ENCODE measurements at regions not wholly inside any gene's neighbourhood (a gene's known extent, or its start where the extent isn't known, plus 50 kb on each side); places are given as distances from the start of the nearest gene placed in this dataset.
"Not testable (repeated sequence)": the region's sequence is repeated elsewhere in the genome, so short reads cannot be mapped to it uniquely, and the experiment has no call there.

DNA sequence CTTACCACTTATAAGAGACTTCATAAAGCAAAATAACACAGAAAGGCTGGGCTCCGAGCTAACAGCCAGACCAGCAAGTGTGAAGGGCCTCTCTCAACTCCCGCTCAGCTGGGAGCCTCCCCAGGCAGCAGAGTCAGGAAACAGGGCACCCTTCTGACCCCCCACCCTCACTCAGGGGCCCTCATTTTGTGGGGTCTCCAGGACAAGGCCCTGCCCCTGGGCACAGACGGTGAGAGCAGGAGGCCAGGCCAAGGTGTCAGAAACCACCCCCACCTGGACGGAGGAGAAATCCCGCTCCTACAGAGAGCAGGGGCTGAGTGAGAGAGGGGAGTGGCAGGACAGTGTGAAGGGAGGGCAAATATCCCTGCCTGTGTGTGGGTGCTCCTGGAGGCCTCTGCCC, 135.8 kb upstream of the FOXD4L5 start:
- DNase-seq (ENCODE audit: low read depth) = no peak
- no peak overlapping the region for H3K4me3 ChIP-seq (ENCODE audit: low read depth, low read length)
- in situ Hi-C loops (cut with HindIII; ENCODE audit: low sequenced_read_pairs) = no loop called here
- TF ChIP-seq, protein P1, sequence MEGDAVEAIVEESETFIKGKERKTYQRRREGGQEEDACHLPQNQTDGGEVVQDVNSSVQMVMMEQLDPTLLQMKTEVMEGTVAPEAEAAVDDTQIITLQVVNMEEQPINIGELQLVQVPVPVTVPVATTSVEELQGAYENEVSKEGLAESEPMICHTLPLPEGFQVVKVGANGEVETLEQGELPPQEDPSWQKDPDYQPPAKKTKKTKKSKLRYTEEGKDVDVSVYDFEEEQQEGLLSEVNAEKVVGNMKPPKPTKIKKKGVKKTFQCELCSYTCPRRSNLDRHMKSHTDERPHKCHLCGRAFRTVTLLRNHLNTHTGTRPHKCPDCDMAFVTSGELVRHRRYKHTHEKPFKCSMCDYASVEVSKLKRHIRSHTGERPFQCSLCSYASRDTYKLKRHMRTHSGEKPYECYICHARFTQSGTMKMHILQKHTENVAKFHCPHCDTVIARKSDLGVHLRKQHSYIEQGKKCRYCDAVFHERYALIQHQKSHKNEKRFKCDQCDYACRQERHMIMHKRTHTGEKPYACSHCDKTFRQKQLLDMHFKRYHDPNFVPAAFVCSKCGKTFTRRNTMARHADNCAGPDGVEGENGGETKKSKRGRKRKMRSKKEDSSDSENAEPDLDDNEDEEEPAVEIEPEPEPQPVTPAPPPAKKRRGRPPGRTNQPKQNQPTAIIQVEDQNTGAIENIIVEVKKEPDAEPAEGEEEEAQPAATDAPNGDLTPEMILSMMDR (IDR thresholded peaks at IDR 0.05; ENCODE audit: low read depth, low read length, missing control alignments) = no peak

DNA sequence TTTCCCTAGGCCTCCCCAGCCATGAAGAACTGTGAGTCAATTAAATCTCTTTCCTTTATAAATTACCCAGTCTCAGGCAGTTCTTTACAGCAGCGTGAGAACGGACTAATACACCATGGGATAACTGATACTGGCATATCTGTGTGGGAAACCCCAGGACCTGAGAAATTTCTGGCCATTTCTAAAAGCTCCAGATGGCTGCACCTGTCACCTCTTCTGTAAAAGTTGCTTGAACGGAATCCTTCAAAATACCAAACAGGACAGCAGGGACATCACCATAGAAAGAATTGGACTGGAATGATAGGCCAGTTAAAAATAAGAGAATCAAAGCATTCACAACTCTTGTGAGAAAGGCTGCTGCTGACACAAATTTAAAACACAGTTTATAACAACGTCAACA, 134.0 kb upstream of the FOXD4L5 start:
- in situ Hi-C loops (cut with HindIII; ENCODE audit: low sequenced_read_pairs) = not testable (repeated sequence)

DNA sequence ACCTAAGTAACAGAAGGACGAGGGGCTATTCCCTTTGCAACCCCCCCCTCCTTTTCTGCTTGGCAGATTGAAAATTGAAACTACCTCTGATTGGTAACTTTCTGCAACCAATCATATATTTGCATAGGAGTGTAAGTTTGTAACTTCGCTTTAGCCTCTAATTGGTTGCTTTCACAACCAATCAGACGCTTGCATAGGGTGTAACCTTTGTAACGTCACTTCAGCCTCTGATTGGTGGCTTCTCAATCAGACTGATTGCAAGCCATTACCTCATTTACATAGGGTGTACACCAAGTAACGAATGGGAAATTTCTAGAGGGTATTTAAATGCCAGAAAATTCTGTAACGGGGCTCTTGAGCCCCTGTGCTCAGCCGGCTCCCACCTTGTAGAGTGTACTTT, 131.9 kb upstream of the FOXD4L5 start:
- in situ Hi-C loops (cut with HindIII; ENCODE audit: low sequenced_read_pairs); DNase-seq (ENCODE audit: low read depth); H3K4me3 ChIP-seq (ENCODE audit: low read depth, low read length): not testable (repeated sequence)

More for the DNA sequence above, 134.0 kb upstream of the FOXD4L5 start:
- not testable (repeated sequence) for DNase-seq (ENCODE audit: low read depth); H3K4me3 ChIP-seq (ENCODE audit: low read depth, low read length)

DNA sequence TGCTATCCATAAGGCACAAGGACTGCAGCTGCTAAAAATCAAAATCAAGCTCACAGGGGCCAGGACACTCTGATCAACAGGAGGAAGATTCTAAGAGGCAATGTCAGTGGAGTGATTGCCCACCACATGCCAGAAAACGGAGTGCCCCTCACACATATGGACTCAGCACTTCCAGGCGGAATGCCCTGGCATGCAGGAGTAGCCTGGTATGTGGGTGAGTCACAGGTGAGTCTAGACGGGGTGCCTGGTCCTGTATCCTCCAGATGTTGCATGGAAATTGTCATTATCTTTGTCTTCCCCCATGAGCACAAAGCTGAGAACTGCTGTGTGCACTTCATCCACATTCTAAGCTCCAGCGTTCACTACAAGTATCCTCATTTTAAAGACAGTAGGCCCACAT, 129.2 kb upstream of the FOXD4L5 start:
- in situ Hi-C loops (cut with HindIII; ENCODE audit: low sequenced_read_pairs); DNase-seq (ENCODE audit: low read depth); H3K4me3 ChIP-seq (ENCODE audit: low read depth, low read length): not testable (repeated sequence)

DNA sequence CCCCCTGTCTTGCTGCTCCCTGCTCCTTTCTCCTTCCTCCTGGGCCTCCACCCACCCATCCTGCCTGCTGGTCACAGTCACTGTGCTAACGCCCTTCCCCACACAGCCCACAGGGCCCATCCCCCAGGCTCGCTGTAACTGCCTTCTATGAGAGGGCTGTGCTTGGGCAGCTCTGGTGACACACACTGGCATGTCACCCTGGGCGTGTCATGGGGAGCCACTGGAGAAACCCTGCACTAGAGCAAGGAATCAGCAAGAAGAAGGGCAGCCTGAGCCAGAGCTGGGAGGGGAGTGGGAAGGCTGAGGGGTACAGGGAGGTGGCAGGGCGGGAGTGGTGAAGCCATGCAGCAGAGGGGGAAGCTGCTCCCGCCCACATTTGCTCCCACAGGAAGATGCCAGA, 128.4 kb upstream of the FOXD4L5 start:
- DNase-seq (ENCODE audit: low read depth); H3K4me3 ChIP-seq (ENCODE audit: low read depth, low read length); in situ Hi-C loops (cut with HindIII; ENCODE audit: low sequenced_read_pairs): not testable (repeated sequence)

DNA sequence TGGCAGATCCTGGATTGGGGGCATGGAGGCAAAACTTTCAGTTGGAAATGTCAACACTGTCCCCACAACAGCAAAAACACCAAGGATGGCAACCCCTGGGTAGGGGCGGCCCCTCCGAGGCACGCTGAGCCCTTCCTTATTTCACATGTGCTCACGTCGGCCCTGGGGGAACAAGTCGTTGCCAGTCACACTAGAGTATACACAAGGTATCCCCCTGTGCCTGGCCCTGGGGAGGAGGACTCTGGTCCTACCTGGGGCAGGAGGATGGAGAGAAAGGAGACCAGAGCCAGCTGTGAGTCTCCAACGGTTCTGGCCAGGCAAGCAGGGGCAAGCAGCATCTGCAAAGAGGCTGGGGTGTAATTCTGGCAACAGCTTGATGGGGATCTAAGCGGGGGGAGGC, 126.9 kb upstream of the FOXD4L5 start:
- H3K4me3 ChIP-seq (ENCODE audit: low read depth, low read length) = no peak overlapping the region
- in situ Hi-C loops (cut with HindIII; ENCODE audit: low sequenced_read_pairs) = no loop called here
- TF ChIP-seq, protein P1 (IDR thresholded peaks at IDR 0.05; ENCODE audit: low read depth, low read length, missing control alignments) = no peak
- no peak for DNase-seq (ENCODE audit: low read depth)

DNA sequence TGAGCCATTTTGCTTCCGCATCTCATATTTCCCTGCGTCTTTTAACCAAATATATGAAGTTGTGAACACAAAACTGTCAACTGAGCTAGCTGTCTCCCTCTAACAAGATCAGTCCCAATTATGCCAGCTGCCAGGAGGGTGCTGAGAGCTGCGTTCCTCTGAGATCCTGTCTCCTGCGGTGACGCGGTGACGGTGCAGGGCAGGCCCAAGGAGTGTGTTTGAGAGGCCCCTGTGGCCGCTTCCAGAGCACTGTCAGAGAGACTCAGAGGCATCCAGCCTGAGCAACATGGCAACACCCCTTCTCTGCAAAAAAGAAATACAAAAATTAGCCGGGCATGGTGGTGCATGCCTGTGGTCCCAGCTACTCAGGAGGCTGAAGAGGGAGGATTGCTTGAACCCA, 126.3 kb upstream of the FOXD4L5 start:
- in situ Hi-C loops (cut with HindIII; ENCODE audit: low sequenced_read_pairs) = no loop called here
- TF ChIP-seq, protein P1 (IDR thresholded peaks at IDR 0.05; ENCODE audit: low read depth, low read length, missing control alignments) = no peak
- DNase-seq (ENCODE audit: low read depth) = no peak
- no peak overlapping the region for H3K4me3 ChIP-seq (ENCODE audit: low read depth, low read length)

DNA sequence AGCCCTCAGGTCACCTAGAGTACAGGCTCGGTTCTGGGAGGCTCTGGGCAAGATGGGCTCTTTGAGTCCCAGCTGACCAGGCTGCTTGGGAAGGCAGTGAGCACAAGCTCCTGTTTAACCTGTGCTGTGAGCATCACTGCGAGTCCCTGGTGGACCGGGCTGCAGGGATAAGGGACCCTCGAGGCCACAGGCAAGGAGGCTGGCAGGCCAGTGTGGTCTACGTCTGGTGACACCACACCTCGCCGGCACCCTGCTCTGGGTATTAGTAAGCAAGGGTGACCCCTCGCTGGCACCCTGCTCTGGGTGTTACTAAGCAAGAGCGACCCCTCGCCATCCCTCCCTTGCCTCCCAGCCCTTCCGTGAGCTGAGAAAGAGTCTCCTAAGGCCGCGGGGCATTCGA, 125.9 kb upstream of the FOXD4L5 start:
- in situ Hi-C loops (cut with HindIII; ENCODE audit: low sequenced_read_pairs) = no loop called here

DNA sequence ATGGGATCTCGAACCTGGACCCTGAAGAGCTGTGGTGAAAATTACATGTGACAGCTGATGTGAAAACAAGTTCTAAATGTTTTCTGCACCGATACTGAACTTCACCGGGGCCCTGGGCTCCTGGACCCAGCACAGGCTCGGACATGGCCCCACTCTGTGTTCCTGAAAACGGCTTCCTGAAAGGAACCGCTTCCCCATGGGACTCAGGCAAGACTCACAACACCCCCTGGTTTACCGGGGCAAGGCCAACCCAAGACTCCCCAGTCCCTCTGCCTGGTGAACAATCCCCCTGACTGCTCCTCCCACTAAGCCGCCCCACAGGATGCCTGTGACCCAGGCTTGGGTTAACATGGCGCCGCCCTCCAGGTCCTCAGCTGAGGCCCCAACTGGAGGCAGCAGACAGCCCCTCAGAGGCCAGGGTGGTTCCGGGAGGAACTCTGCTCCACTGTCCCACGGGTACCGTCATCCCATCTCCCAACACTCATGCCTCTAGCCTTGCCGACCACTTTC, 124.5 kb upstream of the FOXD4L5 start:
- in situ Hi-C loops (cut with HindIII; ENCODE audit: low sequenced_read_pairs) = no loop called here
- no peak overlapping the region for H3K4me3 ChIP-seq (ENCODE audit: low read depth, low read length)
- TF ChIP-seq, protein P1 (IDR thresholded peaks at IDR 0.05; ENCODE audit: low read depth, low read length, missing control alignments) = no peak
- no peak for DNase-seq (ENCODE audit: low read depth)

More for the DNA sequence above, 125.9 kb upstream of the FOXD4L5 start:
- TF ChIP-seq, protein P1 (IDR thresholded peaks at IDR 0.05; ENCODE audit: low read depth, low read length, missing control alignments) = no peak
- no peak overlapping the region for H3K4me3 ChIP-seq (ENCODE audit: low read depth, low read length)
- DNase-seq (ENCODE audit: low read depth) = no peak

DNA sequence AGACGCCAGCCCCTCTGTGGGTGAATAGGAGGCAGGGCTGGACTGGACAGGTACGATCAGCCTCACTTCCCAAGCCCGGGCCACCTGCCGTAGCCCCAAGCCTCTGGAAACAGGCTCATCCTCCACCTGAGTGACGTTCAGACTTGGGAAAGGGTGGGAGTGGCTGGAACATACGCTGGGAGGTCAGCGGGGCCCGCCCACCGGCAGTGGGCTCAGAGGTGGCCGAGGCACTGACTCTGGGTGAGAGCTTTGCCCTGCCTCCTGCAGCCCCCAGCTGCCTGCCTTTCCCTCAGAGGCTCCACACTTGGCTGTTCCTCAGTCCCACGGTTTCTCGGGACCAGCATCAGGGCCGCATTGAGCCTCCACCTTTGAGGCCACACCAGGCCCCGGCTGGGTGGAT, 123.8 kb upstream of the FOXD4L5 start:
- in situ Hi-C loops (cut with HindIII; ENCODE audit: low sequenced_read_pairs); DNase-seq (ENCODE audit: low read depth): not testable (repeated sequence)

DNA sequence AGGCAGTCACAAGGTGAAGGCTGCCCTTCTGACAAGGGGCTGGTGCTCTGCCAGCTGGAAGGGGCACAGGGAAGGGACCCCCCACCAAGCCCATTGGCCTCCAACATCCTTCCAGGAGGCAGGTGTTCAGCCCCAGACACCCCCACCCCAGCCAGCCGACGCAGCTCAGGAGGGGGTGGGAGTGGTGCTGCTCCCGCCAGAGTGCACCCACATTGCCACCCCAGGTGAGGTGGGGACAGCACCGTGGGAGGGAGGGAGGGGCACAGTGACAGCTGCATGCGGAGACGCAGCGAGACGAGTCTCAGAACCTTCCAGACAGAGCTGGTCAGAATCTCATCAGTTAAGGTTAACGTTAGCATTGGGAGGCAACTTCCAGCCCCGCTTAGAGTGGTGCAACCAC, 121.6 kb upstream of the FOXD4L5 start:
- DNase-seq (ENCODE audit: low read depth); H3K4me3 ChIP-seq (ENCODE audit: low read depth, low read length); in situ Hi-C loops (cut with HindIII; ENCODE audit: low sequenced_read_pairs): not testable (repeated sequence)

More for the DNA sequence above, 123.8 kb upstream of the FOXD4L5 start:
- not testable (repeated sequence) for H3K4me3 ChIP-seq (ENCODE audit: low read depth, low read length)

DNA sequence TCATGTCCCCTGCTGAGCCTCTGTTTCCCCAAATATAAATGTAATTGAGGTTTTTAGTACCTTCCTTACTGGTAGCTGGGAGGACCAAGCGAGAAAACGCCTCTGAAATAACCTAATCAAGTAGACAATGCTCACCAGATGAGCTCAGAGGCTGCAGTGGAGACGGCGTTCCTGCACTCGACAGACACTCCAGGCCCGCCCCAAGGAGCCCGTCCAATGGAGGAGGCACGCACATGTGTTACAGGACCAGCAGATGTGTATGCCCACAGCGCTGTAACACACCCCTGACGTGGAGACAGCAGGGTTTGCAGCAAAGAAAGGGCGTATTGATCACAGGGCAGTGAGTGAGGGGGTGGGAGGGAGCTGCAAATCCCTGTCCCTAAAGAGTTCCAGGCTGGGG, 120.8 kb upstream of the FOXD4L5 start:
- in situ Hi-C loops (cut with HindIII; ENCODE audit: low sequenced_read_pairs); DNase-seq (ENCODE audit: low read depth); H3K4me3 ChIP-seq (ENCODE audit: low read depth, low read length): not testable (repeated sequence)

Measured in astrocyte of the cerebellum (primary cell).